OCI-LY3 (cell line): ENCODE measurements at regions not wholly inside any gene's neighbourhood (a gene's known extent, or its start where the extent isn't known, plus 50 kb on each side); places are given as distances from the start of the nearest gene placed in this dataset.

ENCODE experiments used
- H2AFZ ChIP-seq: fragments of 200-600, 300-600 bp; shearing (Covaris generic); 2 replicates; pipeline ENCODE4 v1.6.0; 2014; ENCODE audit warnings: antibody characterized with exemption, low read depth, low read length
- H3K27ac ChIP-seq: fragments of 200-600, 300-600 bp; sonication (generic); 2 replicates; pipeline ENCODE4 v1.5.1; 2014; ENCODE audit warnings: mild to moderate bottlenecking, low read length, moderate library complexity, mixed read lengths
- H3K27me3 ChIP-seq: fragments of 200-600, 300-600 bp; sonication (generic); 2 replicates; pipeline ENCODE4 v1.6.1; 2014; ENCODE audit warnings: low read depth, low read length, mixed read lengths
- H3K36me3 ChIP-seq: fragments of 200-600, 300-600 bp; sonication (generic); replicated peaks from 2 replicates; pipeline ENCODE3; 2014; ENCODE audit warnings: low read depth, low read length, mixed read lengths
- H3K4me1 ChIP-seq: fragments of 300-600, 200-600 bp; sonication (generic); 2 replicates; pipeline ENCODE4 v1.6.1; 2014; ENCODE audit warnings: low read length, mixed read lengths
- H3K4me2 ChIP-seq: fragments of 200-600, 300-600 bp; sonication (generic); 2 replicates; pipeline ENCODE4 v1.6.1; 2014; ENCODE audit warnings: low read length, mixed read lengths
- H3K4me3 ChIP-seq: fragments of 300-600, 200-600 bp; sonication (generic); 2 replicates; pipeline ENCODE4 v1.5.1; 2014; ENCODE audit warnings: antibody characterized with exemption, mild to moderate bottlenecking, low read length, moderate library complexity
- H3K79me2 ChIP-seq: fragments of 300-600, 200-600 bp; shearing (Covaris generic); 2 replicates; pipeline ENCODE4 v1.6.1; 2014; ENCODE audit warnings: mild to moderate bottlenecking, low read length, mixed read lengths
- H3K9ac ChIP-seq: fragments of 300-600, 200-600 bp; shearing (Covaris generic); 2 replicates; pipeline ENCODE4 v1.6.0; 2014; ENCODE audit warnings: mild to moderate bottlenecking, low read length, moderate library complexity
- H3K9me3 ChIP-seq: fragments of 200-600, 300-600 bp; shearing (Covaris generic); 2 replicates; pipeline ENCODE4 v1.6.1; 2014; ENCODE audit warnings: low read length, mixed read lengths; ENCODE audit not compliant: insufficient read depth
- H4K20me1 ChIP-seq: fragments of 200-600, 300-600 bp; sonication (generic); 2 replicates; pipeline ENCODE4 v1.6.1; 2016; ENCODE audit warnings: low read length, mixed read lengths; ENCODE audit not compliant: insufficient read depth
- EZH2phosphoT487 ChIP-seq: fragments of 200-600 bp; shearing (Covaris generic); IDR thresholded peaks from 2 replicates; pipeline ENCODE4 v1.6.1; 2018; ENCODE audit warnings: antibody characterized with exemption, mixed run types, low read depth
- TF ChIP-seq, protein P1 (sequence below): fragments of 200-600, 300-600 bp; sonication (generic); IDR thresholded peaks from 2 replicates; pipeline ENCODE4 v1.5.1; 2014; ENCODE audit warnings: antibody characterized with exemption, low read length, low read depth

DNA sequence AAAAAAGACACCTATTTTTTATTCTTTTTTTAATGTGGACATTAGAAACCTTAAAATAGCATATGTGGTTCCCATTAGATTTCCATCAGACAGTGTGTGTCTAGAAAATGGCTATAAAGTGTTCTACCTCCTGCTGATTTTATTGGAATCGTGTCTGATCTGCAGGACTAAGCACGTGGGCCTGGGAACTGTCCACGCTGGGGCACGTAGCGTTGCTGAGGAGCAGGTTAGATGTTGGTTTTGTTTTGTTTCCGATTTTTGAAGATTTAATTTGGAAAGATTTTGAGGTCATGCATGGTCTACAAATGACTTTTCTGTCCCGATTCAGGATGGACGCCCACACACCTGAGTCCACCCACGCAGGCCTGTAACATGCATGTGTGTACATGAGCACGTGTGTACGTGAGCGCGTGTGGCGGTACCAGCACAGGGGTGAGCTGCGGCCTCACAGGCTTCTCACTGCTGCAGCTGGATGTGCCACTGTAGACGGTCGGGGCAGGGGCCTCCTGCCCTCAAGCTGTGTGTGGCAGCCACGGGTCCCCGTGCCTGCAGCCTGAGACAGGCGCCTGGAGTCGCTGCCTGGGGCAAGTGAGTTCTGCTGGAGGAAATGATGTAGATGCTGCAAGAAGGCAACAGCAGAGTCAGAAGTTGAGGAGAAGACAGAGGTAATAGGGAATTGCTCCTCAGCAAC is 99.7 kb upstream of the CTDP1 start:
- Histone ChIP-seq H3K4me1 (peaks cover 17% of the 10 kb centered on the region), H3K36me3 (no peaks in the 10 kb centered on the region), H3K4me2 (no peak overlapping the region), H3K9me3 (no peaks in the 10 kb centered on the region; the same call in 1 of the 2 replicates), H3K4me3 (no peak overlapping the region), H3K9ac (no peak overlapping the region), H4K20me1 (no peaks in the 10 kb centered on the region), H3K27ac (no peak overlapping the region), H2AFZ (no peak overlapping the region), H3K27me3 (no peaks in the 10 kb centered on the region), H3K79me2 (no peaks in the 10 kb centered on the region)
- no peak for TF ChIP-seq EZH2phosphoT487
- TF ChIP-seq, protein P1, sequence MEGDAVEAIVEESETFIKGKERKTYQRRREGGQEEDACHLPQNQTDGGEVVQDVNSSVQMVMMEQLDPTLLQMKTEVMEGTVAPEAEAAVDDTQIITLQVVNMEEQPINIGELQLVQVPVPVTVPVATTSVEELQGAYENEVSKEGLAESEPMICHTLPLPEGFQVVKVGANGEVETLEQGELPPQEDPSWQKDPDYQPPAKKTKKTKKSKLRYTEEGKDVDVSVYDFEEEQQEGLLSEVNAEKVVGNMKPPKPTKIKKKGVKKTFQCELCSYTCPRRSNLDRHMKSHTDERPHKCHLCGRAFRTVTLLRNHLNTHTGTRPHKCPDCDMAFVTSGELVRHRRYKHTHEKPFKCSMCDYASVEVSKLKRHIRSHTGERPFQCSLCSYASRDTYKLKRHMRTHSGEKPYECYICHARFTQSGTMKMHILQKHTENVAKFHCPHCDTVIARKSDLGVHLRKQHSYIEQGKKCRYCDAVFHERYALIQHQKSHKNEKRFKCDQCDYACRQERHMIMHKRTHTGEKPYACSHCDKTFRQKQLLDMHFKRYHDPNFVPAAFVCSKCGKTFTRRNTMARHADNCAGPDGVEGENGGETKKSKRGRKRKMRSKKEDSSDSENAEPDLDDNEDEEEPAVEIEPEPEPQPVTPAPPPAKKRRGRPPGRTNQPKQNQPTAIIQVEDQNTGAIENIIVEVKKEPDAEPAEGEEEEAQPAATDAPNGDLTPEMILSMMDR = no peak

DNA sequence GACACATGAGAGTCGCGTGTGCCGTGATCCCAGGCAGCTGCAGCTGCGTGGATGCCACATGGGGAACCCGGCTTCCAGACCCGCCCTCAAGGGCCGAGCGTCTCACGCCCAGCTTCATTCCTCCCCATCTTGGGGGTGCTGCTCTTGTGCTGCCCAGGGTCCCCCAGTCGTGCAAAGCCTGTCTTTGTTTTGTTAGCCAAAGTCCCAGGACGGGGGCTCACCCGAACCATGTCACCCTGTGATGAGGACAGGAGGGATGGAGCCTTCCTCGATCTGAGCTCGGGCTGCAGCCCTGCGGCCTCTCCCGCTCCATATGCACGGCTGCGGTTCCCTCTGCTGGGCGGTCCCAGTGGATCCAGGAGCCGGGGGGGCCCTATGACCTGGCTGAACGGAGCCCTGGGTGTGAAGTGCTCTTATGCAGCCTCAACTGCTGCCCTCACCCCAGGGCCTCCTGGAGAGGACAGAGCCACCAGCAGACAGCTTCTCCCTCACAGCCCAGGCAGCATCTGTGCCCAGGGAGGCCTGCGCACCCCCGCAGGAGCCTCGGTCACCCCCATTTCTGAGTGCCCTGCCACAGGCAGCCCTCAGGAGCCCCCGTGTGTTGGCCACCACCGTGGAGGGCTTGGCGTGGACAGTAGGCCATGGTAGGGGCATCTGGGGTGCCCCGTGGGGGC is 99.0 kb upstream of the CTDP1 start:
- H3K27ac ChIP-seq = no peak overlapping the region
- H4K20me1 ChIP-seq = no peaks in the 10 kb centered on the region
- peaks cover 13% of the 10 kb centered on the region for H3K4me1 ChIP-seq
- TF ChIP-seq, protein P1 = no peak
- no peak for TF ChIP-seq EZH2phosphoT487
- no peaks in the 10 kb centered on the region; the same call in 1 of the 2 replicates for H3K9me3 ChIP-seq
- no peak overlapping the region for H3K4me3 ChIP-seq
- H3K4me2 ChIP-seq = no peak overlapping the region
- H3K27me3 ChIP-seq = no peaks in the 10 kb centered on the region
- no peak overlapping the region for H2AFZ ChIP-seq
- no peaks in the 10 kb centered on the region for H3K79me2 ChIP-seq
- H3K36me3 ChIP-seq = no peaks in the 10 kb centered on the region
- H3K9ac ChIP-seq = no peak overlapping the region

DNA sequence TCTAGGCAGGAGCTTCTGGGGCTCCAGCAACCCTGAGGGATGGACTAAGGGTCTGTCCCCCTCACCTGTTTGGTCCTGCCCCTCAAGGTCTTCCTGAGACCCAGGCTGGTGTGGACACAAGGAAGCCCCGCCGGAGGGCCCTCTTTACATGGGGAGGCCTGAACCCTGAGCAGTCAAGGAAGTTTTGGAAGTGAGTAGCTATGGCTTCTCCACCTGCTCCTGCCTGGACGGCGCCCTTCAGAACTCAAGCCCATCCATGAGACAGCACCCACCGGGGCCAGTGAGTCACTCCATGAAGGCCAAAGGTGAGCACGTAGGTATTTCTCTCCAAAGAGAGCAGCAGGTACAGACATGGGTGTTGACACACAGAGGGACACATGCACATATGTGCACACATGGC is 98.2 kb upstream of the CTDP1 start:
- Histone ChIP-seq H2AFZ (no peak overlapping the region), H3K79me2 (no peaks in the 10 kb centered on the region), H3K36me3 (no peaks in the 10 kb centered on the region), H3K9ac (no peak overlapping the region), H3K4me2 (no peak overlapping the region), H3K9me3 (no peaks in the 10 kb centered on the region; the same call in 1 of the 2 replicates), H3K27ac (no peak overlapping the region), H4K20me1 (no peaks in the 10 kb centered on the region), H3K27me3 (no peaks in the 10 kb centered on the region), H3K4me1 (peaks cover 13% of the 10 kb centered on the region), H3K4me3 (no peak overlapping the region)
- no peak for TF ChIP-seq EZH2phosphoT487
- TF ChIP-seq, protein P1 = no peak

DNA sequence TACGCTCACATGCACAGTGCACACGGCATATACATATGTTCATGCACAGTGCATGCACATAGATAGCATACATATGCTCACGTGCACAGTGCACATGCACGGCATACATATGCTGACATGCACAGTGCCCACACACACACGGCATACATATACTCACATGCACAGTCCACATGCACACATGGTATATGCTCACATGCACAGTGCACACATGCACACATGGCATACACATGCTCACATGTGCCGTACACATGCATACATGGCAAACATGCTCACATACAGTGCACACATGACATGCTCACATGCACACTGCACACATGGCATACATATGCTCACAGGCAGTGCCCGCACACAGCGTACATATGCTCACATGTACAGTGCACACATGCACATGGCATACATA is 97.7 kb upstream of the CTDP1 start:
- no peaks in the 10 kb centered on the region for H4K20me1 ChIP-seq
- H3K9me3 ChIP-seq = no peaks in the 10 kb centered on the region; the same call in 1 of the 2 replicates
- H3K36me3 ChIP-seq = no peaks in the 10 kb centered on the region
- no peak overlapping the region for H3K4me2 ChIP-seq
- no peaks in the 10 kb centered on the region for H3K79me2 ChIP-seq
- no peak overlapping the region for H3K27ac ChIP-seq
- no peak overlapping the region for H3K9ac ChIP-seq
- no peaks in the 10 kb centered on the region for H3K27me3 ChIP-seq
- H3K4me3 ChIP-seq = no peak overlapping the region
- H3K4me1 ChIP-seq = peaks cover 13% of the 10 kb centered on the region
- H2AFZ ChIP-seq = no peak overlapping the region
- TF ChIP-seq EZH2phosphoT487 = no peak
- TF ChIP-seq, protein P1 = no peak
